ENCODE measurements at regions not wholly inside any gene's neighbourhood (a gene's known extent, or its start where the extent isn't known, plus 50 kb on each side); places are given as distances from the start of the nearest gene placed in this dataset.
"Not testable (repeated sequence)": the region's sequence is repeated elsewhere in the genome, so short reads cannot be mapped to it uniquely, and the experiment has no call there.

GRCh38 chr9:79390781-79391770 is 180.7 kb upstream of the TLE4 start:
- DNase-seq (ENCODE audit: low spot score), result no peak

- DNase-seq (ENCODE audit: low spot score), result no peak
These were observed 176.5 kb upstream of the TLE4 start for GRCh38 chr9:79395228-79395627.

- no peak for DNase-seq (ENCODE audit: low spot score)
These were observed 176.0 kb upstream of the TLE4 start for GRCh38 chr9:79395755-79396154.

GRCh38 chr9:79396168-79396567 is 175.6 kb upstream of the TLE4 start:
- no peak for DNase-seq (ENCODE audit: low spot score)

GRCh38 chr9:79403495-79403894 is 168.3 kb upstream of the TLE4 start:
- DNase-seq (ENCODE audit: low spot score), result no peak

GRCh38 chr9:79408200-79408599 is 163.6 kb upstream of the TLE4 start:
- no peak for DNase-seq (ENCODE audit: low spot score)

- no peak for DNase-seq (ENCODE audit: low spot score)
These were observed 163.1 kb upstream of the TLE4 start for GRCh38 chr9:79408617-79409016.

- DNase-seq (ENCODE audit: low spot score), result no peak
These were observed 162.5 kb upstream of the TLE4 start for GRCh38 chr9:79409182-79409823.

GRCh38 chr9:79425840-79426239 is 145.9 kb upstream of the TLE4 start:
- no peak for DNase-seq (ENCODE audit: low spot score)

GRCh38 chr9:79428422-79428821 is 143.3 kb upstream of the TLE4 start:
- no peak for DNase-seq (ENCODE audit: low spot score)

- no peak for DNase-seq (ENCODE audit: low spot score)
These were observed 141.1 kb upstream of the TLE4 start for GRCh38 chr9:79430619-79431018.

GRCh38 chr9:79431019-79431679 is 140.6 kb upstream of the TLE4 start:
- DNase-seq (ENCODE audit: low spot score), result no peak

GRCh38 chr9:79432485-79432884 is 139.3 kb upstream of the TLE4 start:
- DNase-seq (ENCODE audit: low spot score), result no peak

GRCh38 chr9:79433703-79434102 is 138.1 kb upstream of the TLE4 start:
- no peak for DNase-seq (ENCODE audit: low spot score)

- not testable (repeated sequence) for DNase-seq (ENCODE audit: low spot score)
These were observed 132.5 kb upstream of the TLE4 start for GRCh38 chr9:79439221-79439620.

GRCh38 chr9:79446523-79447307 is 125.0 kb upstream of the TLE4 start:
- DNase-seq (ENCODE audit: low spot score), result no peak

- DNase-seq (ENCODE audit: low spot score), result no peak
These were observed 124.5 kb upstream of the TLE4 start for GRCh38 chr9:79447308-79447605.

GRCh38 chr9:79447762-79448161 is 124.0 kb upstream of the TLE4 start:
- no peak for DNase-seq (ENCODE audit: low spot score)

- no peak for DNase-seq (ENCODE audit: low spot score)
These were observed 119.5 kb upstream of the TLE4 start for GRCh38 chr9:79452265-79452664.

GRCh38 chr9:79461712-79462111 is 110.1 kb upstream of the TLE4 start:
- DNase-seq (ENCODE audit: low spot score), result no peak

- no peak for DNase-seq (ENCODE audit: low spot score)
These were observed 106.6 kb upstream of the TLE4 start for GRCh38 chr9:79465156-79465555.

GRCh38 chr9:79469164-79469563 is 102.6 kb upstream of the TLE4 start:
- DNase-seq (ENCODE audit: low spot score), result no peak

All from hematopoietic multipotent progenitor cell treated with erythropoietin and hydrocortisone succinate and interleukin-3 and kit ligand, for 17 days (in vitro differentiated cells).